Right lobe of liver (tissue), 6 donors: ENCODE measurements at regions not wholly inside any gene's neighbourhood (a gene's known extent, or its start where the extent isn't known, plus 50 kb on each side); places are given as distances from the start of the nearest gene placed in this dataset.
"Not testable (repeated sequence)": the region's sequence is repeated elsewhere in the genome, so short reads cannot be mapped to it uniquely, and the experiment has no call there.

Experiments used
- ATAC-seq, 4 donors: fragments of 200-7000 bp; cut with Tn5 transposase; one replicate each; pipeline ENCODE4 v1.9.1; 2020; ENCODE audit warnings: mild to moderate bottlenecking in 4 of 4, moderate library complexity in 4 of 4
- DNase-seq, 3 donors: peaks; one replicate each; pipeline ENCODE4 v3.0.0-alpha.2; 2020
- H3K27ac ChIP-seq, 3 donors: fragments of 200-600 bp; one replicate each; pipeline ENCODE4 v1.8.0; 2022
- H3K27me3 ChIP-seq, 2 donors: fragments of 200-600 bp; one replicate each; pipeline ENCODE4 v1.8.0; 2022
- H3K36me3 ChIP-seq, 4 donors: fragments of 200-600 bp; sonication (generic) in 1 of 4; one replicate each; pipeline versions ENCODE4 v1.5.1 to v1.8.0; 2017 to 2022; ENCODE audit warnings: control low read depth in 1 of 4
- H3K4me1 ChIP-seq, 4 donors: fragments of 200-600 bp; sonication (generic) in 1 of 4; one replicate each; pipeline versions ENCODE4 v1.5.1 to v1.8.0; 2017 to 2022; ENCODE audit warnings: control low read depth in 1 of 4
- H3K4me3 ChIP-seq, 3 donors: fragments of 200-600 bp; one replicate each; pipeline ENCODE4 v1.8.0; 2022
- H3K9me3 ChIP-seq, 4 donors: fragments of 200-600 bp; sonication (generic) in 1 of 4; one replicate each; pipeline versions ENCODE4 v1.5.1 to v1.8.0; 2017 to 2022; ENCODE audit warnings: control low read depth in 1 of 4
- POLR2A ChIP-seq: fragments of 450-650 bp; IDR thresholded peaks from one replicate; pipeline ENCODE4 v1.6.1; 2017; ENCODE audit warnings: antibody characterized with exemption, mild to moderate bottlenecking
- WGBS: methylation state at CpG from one replicate; pipeline ENCODE4 v1.1.6; 2018; ENCODE audit warnings: low coverage, low lambda C conversion rate; ENCODE audit not compliant: insufficient coverage; ENCODE audit errors: missing lambda C conversion rate; 5-methylcytosine and 5-hydroxymethylcytosine counted together
- intact Hi-C, 2 donors: fragments of 100-400 bp; cut with DNase I; formaldehyde crosslinking; loops; one replicate each; pipeline versions ENCODE4 v1.11.2 to v1.14.1; 2022
- TF ChIP-seq, protein P1 (sequence below), 4 donors: fragments of 200-600 bp in 3 of 4; fragments of 450-650 bp in 1 of 4; IDR thresholded peaks; one replicate each; pipeline versions ENCODE4 v1.5.1 to v1.8.0; 2016 to 2022; ENCODE audit warnings: antibody characterized with exemption in 4 of 4, mild to moderate bottlenecking in 2 of 4
- donor health status: DM: no; HTN: yes; CAD: no.
- donor health status: DM: no; HTN: no; CAD: no.
- donor health status: DM: no; HTN: no; CAD: no.
- donor health status: DM: no; HTN: yes; CAD: no.
- donor health status: DM: no; HTN: yes; CAD: no.

DNA sequence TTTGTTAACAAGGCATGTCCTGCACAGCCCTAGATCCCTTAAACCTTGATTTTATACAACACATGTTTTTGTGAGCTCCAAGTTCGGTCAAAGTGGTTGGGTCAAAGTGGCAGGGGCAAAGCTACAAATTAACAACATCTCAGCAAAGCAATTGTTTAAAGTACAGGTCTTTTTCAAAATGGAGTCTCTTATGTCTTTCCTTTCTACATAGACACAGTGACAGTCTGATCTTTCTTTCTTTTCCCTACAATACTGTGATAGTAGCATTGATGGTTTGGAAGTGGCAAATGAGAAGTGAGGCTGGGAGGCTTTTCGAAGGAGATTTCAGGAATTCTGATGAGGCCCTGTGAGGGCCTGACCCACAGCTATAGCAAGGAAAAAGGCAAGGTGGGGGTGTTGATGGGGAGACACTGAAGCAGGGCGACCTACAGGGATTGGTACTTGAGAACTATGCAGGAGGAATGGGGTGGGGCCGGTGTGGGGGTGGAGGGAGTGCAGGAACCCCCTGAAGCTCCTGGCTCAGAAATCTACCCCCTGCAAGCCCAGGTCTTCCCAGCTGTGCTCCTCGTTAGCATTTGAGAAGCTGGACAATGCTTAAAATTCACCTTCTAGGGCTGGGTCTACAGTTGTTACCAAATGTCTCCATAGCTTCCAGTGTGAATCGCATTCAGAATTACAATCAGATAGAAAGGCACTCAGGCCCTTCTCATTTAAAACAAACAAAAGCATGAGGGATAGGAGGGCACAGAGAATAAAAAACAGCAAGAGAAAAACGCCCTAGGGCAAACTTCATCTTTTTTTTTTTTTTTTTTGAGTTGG is 102.6 kb upstream of the PPM1J start:
- no peaks in the 10 kb centered on the region for H3K4me1 ChIP-seq
- H3K9me3 ChIP-seq = no peaks in the 10 kb centered on the region
- TF ChIP-seq, protein P1, sequence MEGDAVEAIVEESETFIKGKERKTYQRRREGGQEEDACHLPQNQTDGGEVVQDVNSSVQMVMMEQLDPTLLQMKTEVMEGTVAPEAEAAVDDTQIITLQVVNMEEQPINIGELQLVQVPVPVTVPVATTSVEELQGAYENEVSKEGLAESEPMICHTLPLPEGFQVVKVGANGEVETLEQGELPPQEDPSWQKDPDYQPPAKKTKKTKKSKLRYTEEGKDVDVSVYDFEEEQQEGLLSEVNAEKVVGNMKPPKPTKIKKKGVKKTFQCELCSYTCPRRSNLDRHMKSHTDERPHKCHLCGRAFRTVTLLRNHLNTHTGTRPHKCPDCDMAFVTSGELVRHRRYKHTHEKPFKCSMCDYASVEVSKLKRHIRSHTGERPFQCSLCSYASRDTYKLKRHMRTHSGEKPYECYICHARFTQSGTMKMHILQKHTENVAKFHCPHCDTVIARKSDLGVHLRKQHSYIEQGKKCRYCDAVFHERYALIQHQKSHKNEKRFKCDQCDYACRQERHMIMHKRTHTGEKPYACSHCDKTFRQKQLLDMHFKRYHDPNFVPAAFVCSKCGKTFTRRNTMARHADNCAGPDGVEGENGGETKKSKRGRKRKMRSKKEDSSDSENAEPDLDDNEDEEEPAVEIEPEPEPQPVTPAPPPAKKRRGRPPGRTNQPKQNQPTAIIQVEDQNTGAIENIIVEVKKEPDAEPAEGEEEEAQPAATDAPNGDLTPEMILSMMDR (IDR thresholded peaks at IDR 0.05) = no peak
- no peak for TF ChIP-seq POLR2A
- H3K4me3 ChIP-seq = no peak overlapping the region
- intact Hi-C loops = no loop called here
- ATAC-seq (no peak), DNase-seq (no peak)
- no peak overlapping the region for H3K27ac ChIP-seq
- WGBS = 71% methylated on average over 5 of the region's 7 CpGs
- H3K27me3 ChIP-seq = no peaks in the 10 kb centered on the region
- H3K36me3 ChIP-seq = no peaks in the 10 kb centered on the region

DNA sequence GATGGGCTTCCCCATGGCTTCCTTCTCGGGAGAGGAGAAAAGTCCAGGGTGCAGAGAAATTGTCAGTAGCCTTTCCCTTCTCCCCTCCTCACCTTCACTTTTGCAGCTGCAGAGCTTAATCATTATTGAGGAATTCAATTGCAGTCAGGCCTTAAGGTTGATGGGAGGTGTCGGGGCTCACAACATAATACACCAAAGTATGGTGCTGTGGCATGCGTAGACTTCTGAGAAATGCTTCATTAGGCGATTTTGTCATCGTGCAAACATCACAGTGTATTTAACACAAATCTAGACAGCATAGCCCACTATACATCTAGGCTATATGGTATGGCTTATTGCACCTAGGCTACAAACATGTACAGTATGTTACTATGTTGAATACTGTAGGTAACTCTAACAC is 100.2 kb upstream of the PPM1J start:
- WGBS = 90% methylated on average over 4 of the region's 5 CpGs
- DNase-seq = no peak
- H3K4me3 ChIP-seq = no peak overlapping the region
- no peaks in the 10 kb centered on the region for H3K4me1 ChIP-seq
- TF ChIP-seq POLR2A = no peak
- TF ChIP-seq, protein P1 (IDR thresholded peaks at IDR 0.05) = no peak
- ATAC-seq = no peak
- intact Hi-C loops = no loop called here
- H3K9me3 ChIP-seq = no peaks in the 10 kb centered on the region
- H3K27ac ChIP-seq = no peak overlapping the region
- no peaks in the 10 kb centered on the region for H3K36me3 ChIP-seq
- H3K27me3 ChIP-seq = no peaks in the 10 kb centered on the region

DNA sequence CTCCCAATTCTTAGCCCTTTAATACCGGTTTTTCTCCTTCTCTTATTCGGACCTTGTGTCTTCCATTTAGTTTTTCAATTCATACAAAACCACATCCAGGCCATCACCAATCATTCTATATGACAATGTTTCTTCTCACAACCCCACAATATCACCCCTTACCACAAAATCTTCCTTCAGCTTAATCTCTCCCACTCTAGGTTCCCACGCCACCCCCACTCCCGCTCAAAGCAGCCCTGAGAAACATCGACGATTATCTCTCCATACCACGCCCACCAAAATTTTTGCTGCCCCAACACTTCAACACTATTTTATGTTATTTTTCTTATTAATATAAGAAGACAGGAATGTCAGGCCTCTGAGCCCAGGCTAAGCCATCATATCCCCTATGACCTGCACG is 99.5 kb upstream of the PPM1J start:
- H3K4me3 ChIP-seq, H3K36me3 ChIP-seq, DNase-seq, H3K27ac ChIP-seq, H3K9me3 ChIP-seq, H3K27me3 ChIP-seq, intact Hi-C loops, ATAC-seq, H3K4me1 ChIP-seq: not testable (repeated sequence)
- WGBS = 90% methylated on average over 8 of the region's 8 CpGs

DNA sequence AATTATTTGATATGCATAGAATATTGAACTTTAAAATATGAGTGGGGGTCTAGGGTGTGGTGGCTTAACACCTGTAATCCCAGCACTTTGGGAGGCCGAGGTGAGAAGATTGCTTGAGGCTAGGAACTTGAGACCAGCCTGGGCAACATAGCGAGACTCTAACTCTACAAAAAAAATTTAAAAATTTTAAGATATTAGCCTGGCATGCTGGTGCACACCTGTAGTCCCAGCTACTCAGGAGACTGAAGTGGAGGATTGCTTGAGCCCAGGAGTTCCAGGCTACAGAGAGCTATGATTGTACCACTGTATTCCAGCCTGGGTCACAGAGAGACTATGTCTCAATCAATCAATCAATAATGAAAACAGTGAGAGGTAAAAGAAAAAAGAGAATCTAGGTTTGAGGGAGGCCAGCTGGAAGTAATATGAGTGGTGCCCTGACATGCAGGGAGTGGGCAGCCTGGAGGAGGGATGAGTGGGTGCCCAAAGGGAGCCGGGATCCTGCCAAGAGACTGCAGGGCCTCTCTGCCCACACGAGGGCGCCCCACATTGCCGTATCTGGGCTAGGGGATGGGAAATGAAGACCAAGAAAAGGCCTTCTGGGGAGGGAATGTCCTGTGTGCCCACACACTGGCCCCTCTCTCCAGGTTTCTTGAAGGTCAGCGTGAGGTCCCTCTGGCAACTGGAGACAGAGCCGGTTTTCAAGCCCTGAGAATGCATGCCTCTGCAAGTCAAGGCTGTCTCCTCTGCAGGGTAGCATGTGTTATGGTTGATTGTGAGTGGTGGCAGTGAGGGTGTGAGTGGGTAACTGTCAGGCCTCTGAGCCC is 93.9 kb upstream of the PPM1J start:
- TF ChIP-seq POLR2A = no peak
- TF ChIP-seq, protein P1 (IDR thresholded peaks at IDR 0.05) = peak; percentile 58 to 89 (median 86)
- peak; percentile 91 to 95 (median 94) for ATAC-seq
- H3K4me1 ChIP-seq = no peaks in the 10 kb centered on the region
- H3K27ac ChIP-seq = no peak overlapping the region
- H3K4me3 ChIP-seq = no peak overlapping the region
- no peaks in the 10 kb centered on the region for H3K27me3 ChIP-seq
- intact Hi-C loops = no loop called here
- peak; percentile 69 to 76 (median 75) for DNase-seq
- no peaks in the 10 kb centered on the region for H3K36me3 ChIP-seq
- 63% methylated on average over 3 of the region's 8 CpGs for WGBS
- H3K9me3 ChIP-seq = no peaks in the 10 kb centered on the region

DNA sequence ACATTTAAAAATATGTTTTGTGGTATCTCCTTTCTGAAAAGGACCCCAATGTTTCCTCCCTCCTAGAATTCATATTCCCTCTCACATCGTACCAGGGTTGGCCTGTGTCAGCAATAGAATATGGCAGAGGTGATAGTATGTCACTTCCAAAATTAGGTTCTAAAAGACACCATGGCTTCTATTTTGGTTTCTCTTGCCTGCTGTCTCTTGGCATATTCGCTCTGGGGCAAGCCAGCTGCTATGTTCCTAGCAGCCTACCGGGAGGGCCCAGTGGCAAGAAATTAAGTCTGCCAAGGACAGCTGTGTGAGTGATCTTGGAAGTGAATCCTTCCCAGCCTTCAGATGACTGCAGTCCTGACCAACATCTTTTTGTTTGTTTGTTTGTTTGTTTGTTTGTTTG is 92.9 kb upstream of the PPM1J start:
- no peak overlapping the region for H3K4me3 ChIP-seq
- intact Hi-C loops = no loop called here
- no peak for TF ChIP-seq POLR2A
- TF ChIP-seq, protein P1 (IDR thresholded peaks at IDR 0.05) = no peak
- no peaks in the 10 kb centered on the region for H3K36me3 ChIP-seq
- DNase-seq (no peak), ATAC-seq (no peak)
- H3K4me1 ChIP-seq = no peaks in the 10 kb centered on the region
- 100% methylated on average over 3 of the region's 3 CpGs for WGBS
- no peak overlapping the region for H3K27ac ChIP-seq
- H3K9me3 ChIP-seq = no peaks in the 10 kb centered on the region
- H3K27me3 ChIP-seq = no peaks in the 10 kb centered on the region
